ENCODE measurements at regions not wholly inside any gene's neighbourhood (a gene's known extent, or its start where the extent isn't known, plus 50 kb on each side); places are given as distances from the start of the nearest gene placed in this dataset.

GRCh38 chr6:47396401-47397069, 81.1 kb upstream of the CD2AP start:
- TF ChIP-seq EZH2 (IDR thresholded peaks at IDR 0.05; ENCODE audit: low read depth), result no peak
- TF ChIP-seq CTCF (conservative IDR thresholded peaks at IDR 0.05), result no peak
